ENCODE measurements at regions not wholly inside any gene's neighbourhood (a gene's known extent, or its start where the extent isn't known, plus 50 kb on each side); places are given as distances from the start of the nearest gene placed in this dataset.
"Not testable (repeated sequence)": the region's sequence is repeated elsewhere in the genome, so short reads cannot be mapped to it uniquely, and the experiment has no call there.

DNA sequence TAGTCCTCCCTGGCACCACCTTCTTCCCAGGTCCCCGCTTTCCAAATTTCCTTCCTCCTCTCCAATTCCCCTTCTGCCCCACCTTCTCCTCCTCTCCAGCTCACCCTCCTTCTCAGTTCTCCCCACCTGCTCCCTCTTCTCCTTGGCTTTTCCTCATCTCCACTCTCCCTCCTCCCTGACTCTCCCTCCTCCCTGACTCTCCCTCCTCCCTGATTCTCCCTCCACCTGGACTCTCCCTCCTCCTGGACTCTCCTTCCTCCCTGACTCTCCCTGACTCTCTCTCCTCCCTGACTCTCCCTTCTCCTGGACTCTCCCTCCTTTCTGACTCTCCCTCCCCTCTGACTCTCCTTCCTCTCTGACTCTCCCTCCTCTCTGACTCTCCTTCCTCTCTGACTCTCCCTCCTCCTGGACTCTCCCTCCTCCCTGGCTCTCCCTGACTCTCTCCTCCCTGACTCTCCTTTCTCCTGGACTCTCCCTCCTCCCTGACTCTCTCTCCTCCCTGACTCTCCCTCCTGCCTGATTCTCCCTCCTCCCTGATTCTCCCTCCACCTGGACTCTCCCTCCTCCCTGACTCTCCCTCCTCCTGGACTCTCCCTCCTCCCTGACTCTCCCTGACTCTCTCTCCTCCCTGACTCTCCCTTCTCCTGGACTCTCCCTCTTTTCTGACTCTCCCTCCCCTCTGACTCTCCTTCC, 169.3 kb downstream of the INHBB start:
- TF ChIP-seq, protein P1, sequence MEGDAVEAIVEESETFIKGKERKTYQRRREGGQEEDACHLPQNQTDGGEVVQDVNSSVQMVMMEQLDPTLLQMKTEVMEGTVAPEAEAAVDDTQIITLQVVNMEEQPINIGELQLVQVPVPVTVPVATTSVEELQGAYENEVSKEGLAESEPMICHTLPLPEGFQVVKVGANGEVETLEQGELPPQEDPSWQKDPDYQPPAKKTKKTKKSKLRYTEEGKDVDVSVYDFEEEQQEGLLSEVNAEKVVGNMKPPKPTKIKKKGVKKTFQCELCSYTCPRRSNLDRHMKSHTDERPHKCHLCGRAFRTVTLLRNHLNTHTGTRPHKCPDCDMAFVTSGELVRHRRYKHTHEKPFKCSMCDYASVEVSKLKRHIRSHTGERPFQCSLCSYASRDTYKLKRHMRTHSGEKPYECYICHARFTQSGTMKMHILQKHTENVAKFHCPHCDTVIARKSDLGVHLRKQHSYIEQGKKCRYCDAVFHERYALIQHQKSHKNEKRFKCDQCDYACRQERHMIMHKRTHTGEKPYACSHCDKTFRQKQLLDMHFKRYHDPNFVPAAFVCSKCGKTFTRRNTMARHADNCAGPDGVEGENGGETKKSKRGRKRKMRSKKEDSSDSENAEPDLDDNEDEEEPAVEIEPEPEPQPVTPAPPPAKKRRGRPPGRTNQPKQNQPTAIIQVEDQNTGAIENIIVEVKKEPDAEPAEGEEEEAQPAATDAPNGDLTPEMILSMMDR (IDR thresholded peaks at IDR 0.05; ENCODE audit: low read depth, low read length, poor library complexity, severe bottlenecking): not testable (repeated sequence)
- not testable (repeated sequence) for TF ChIP-seq EZH2phosphoT487 (IDR thresholded peaks at IDR 0.05; ENCODE audit: borderline replicate concordance, low read length)
